ENCODE measurements at regions not wholly inside any gene's neighbourhood (a gene's known extent, or its start where the extent isn't known, plus 50 kb on each side); places are given as distances from the start of the nearest gene placed in this dataset.

GRCh38 chr2:235257590-235257989, 236.3 kb upstream of the AGAP1 start:
- no peak for DNase-seq (ENCODE audit: low read depth)
- Histone ChIP-seq H3K4me3 (ENCODE audit: low read depth, low read length) (no peak overlapping the region), H3K36me3 (ENCODE audit: control insufficient read depth, insufficient read depth, low read length) (no peaks in the 10 kb centered on the region), H3K27me3 (ENCODE audit: control insufficient read depth, insufficient read depth, low read length) (no peaks in the 10 kb centered on the region)
- TF ChIP-seq CTCF (IDR thresholded peaks at IDR 0.05; ENCODE audit: insufficient read depth, low read length, poor library complexity, severe bottlenecking), result no peak

- no peak for DNase-seq (ENCODE audit: low read depth)
- TF ChIP-seq CTCF (IDR thresholded peaks at IDR 0.05; ENCODE audit: insufficient read depth, low read length, poor library complexity, severe bottlenecking), result no peak
- H3K27me3 ChIP-seq (ENCODE audit: control insufficient read depth, insufficient read depth, low read length), result no peaks in the 10 kb centered on the region
- H3K4me3 ChIP-seq (ENCODE audit: low read depth, low read length), result no peak overlapping the region
- H3K36me3 ChIP-seq (ENCODE audit: control insufficient read depth, insufficient read depth, low read length), result no peaks in the 10 kb centered on the region
These were observed 231.1 kb upstream of the AGAP1 start for GRCh38 chr2:235262750-235263149.

- Histone ChIP-seq H3K4me3 (ENCODE audit: low read depth, low read length) (no peak overlapping the region), H3K36me3 (ENCODE audit: control insufficient read depth, insufficient read depth, low read length) (no peaks in the 10 kb centered on the region), H3K27me3 (ENCODE audit: control insufficient read depth, insufficient read depth, low read length) (no peaks in the 10 kb centered on the region)
- TF ChIP-seq CTCF (IDR thresholded peaks at IDR 0.05; ENCODE audit: insufficient read depth, low read length, poor library complexity, severe bottlenecking), result no peak
- DNase-seq (ENCODE audit: low read depth), result no peak
These were observed 230.4 kb upstream of the AGAP1 start for GRCh38 chr2:235263205-235264120.

- no peaks in the 10 kb centered on the region for H3K36me3 ChIP-seq (ENCODE audit: control insufficient read depth, insufficient read depth, low read length)
- no peak overlapping the region for H3K4me3 ChIP-seq (ENCODE audit: low read depth, low read length)
- TF ChIP-seq CTCF (IDR thresholded peaks at IDR 0.05; ENCODE audit: insufficient read depth, low read length, poor library complexity, severe bottlenecking), result no peak
- no peak for DNase-seq (ENCODE audit: low read depth)
- no peaks in the 10 kb centered on the region for H3K27me3 ChIP-seq (ENCODE audit: control insufficient read depth, insufficient read depth, low read length)
These were observed 229.7 kb upstream of the AGAP1 start for GRCh38 chr2:235264121-235264493.

- no peaks in the 10 kb centered on the region for H3K36me3 ChIP-seq (ENCODE audit: control insufficient read depth, insufficient read depth, low read length)
- H3K4me3 ChIP-seq (ENCODE audit: low read depth, low read length), result no peak overlapping the region
- DNase-seq (ENCODE audit: low read depth), result no peak
- TF ChIP-seq CTCF (IDR thresholded peaks at IDR 0.05; ENCODE audit: insufficient read depth, low read length, poor library complexity, severe bottlenecking), result no peak
- no peaks in the 10 kb centered on the region for H3K27me3 ChIP-seq (ENCODE audit: control insufficient read depth, insufficient read depth, low read length)
These were observed 229.3 kb upstream of the AGAP1 start for GRCh38 chr2:235264512-235264911.

Measured in kidney epithelial cell (primary cell).